HG03108 (cell line): ENCODE measurements at regions not wholly inside any gene's neighbourhood (a gene's known extent, or its start where the extent isn't known, plus 50 kb on each side); places are given as distances from the start of the nearest gene placed in this dataset.

Experiments
- ATAC-seq: cut with Tn5 transposase; IDR thresholded peaks from one replicate; pipeline ENCODE4 v1.9.1; 2021; ENCODE audit warnings: moderate library complexity; ENCODE audit not compliant: unreplicated experiment

DNA sequence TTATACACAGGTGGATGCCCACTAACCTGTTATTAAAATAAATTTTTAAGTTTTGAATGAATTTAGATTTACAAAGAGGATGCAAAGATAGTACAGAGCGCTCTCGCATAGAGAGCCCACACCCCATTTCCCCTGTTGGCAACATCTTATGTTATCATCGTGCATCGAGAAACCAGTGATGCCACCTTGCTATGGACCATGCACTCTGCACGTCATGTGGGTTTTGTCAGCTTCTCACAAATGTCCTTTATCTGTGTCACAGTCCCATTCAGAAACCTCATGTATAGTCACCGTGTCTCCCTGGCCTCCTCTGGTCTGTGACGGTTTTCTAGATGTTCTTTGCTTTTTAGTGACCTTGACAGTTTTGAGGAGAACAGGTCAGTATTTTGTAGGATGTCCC lies 60.0 kb downstream of the ING1 start:
- no peak for ATAC-seq

DNA sequence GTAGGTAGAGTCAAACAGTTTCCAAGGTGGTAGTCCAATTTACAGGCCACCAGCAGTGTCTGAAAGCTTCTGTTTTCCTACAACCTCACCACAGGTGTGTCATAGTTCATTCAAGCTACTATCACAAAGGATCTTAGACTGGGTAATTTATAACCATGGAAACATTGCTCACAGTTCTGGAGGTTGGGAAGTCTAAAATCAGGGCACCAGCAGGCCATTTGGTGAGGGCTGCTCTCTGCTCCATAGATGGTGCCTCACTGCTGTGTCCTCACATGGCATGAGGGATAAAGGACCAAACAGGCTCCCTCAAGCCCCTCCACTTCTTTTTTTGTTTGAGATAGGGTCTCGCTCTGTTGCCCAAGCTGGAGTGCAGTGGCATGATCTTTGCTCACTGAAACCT lies 60.6 kb downstream of the ING1 start:
- ATAC-seq = no peak

DNA sequence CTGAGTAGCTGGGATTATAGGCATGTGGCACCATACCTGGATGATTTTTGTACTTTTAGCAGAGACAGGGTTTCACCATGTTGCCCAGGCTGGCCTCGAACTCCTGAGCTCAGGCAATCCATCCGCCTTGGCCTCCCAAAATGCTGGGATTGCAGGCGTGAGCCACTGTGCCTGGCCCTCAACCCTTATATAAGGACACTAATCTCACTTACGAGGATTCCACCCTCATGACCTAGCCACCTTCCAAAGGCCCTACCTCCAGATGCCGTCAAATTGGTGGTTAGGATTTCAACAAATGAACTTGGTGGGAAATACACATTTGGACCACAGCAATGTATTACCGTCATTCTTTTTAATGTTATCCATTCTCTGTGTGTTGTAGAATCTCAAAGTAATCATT lies 61.0 kb downstream of the ING1 start:
- no peak for ATAC-seq

DNA sequence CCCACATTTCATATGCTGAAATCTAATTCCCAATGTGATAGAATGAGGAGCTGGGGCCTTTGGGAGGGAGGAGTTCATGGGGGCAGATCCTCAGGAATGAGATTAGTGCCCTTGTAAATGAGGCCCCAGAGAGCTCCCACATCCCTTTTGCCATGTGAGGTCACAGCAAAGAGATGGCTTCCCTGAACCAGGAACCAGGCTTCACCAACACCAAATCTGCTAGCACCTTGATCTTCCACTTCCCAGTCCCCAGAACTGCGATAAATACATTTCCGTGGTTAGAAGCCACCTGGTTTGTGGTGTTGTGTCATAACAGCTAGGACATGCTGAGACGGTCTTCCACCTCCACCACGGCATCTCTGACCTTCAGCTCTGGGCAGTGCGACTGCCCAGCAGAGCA lies 62.1 kb downstream of the ING1 start:
- no peak for ATAC-seq

DNA sequence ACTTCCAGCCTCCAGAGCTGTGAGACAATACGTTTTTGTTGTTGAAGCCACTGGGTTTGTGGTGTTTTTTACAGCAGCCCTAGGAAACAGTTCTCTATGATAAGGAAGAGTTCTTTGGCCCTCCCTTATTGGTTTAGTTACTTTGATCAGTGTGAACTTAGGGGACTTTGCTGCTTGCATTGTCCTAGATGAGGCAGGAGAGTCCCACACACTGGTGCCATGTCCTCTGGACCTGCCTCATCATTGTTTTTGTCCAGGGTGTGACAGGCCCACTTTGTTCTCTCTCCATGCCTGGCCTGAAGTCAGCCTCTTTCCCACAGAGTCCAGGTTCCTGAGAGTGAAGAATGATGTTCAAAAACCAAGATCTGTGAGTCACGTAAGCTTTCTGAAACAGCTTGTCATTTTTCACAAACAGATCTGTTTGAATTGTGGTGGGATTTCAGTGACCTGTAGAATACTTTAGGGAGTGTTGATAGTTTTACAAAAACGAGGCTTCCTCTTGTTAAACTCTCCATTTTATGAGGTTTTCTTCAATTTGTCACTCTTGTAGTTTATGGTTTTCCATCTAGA lies 63.8 kb downstream of the ING1 start:
- ATAC-seq = no peak

DNA sequence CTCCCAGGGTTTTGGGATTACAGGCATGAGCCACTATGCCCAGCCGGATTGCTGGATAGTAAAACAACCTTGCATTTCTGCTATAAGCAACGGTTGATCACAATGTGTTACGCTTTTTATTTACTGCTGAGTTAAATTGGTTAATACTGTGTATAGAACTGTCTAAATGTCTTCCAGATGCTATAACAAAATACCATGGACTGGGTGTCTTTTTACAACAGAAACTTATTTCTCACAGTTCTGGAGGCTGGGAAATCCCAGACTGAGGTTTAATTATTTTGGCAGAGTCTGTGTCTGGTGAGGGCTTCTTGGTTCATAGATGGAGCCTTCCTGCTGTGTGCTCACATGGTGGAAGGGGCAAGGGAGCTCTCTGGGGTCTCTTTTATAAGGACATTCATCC lies 65.5 kb downstream of the ING1 start:
- ATAC-seq = no peak

DNA sequence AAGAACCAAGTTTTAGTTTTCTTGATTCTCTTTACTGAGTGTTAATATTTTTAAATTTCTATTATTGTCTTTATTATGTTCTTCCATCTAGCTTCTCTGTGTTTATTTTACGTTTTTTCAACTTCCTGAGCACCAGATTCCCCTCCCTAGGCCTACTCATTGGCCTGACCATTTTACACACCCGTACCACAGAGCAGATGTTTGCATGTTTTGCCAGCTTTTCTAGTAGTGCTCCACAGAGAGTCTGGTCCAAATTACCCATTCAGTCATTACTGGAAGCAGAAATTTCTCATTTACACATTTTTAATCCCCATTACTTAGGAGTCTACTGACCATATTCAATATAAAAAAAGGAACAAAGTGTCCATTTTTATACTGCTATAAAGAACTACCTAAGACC lies 66.9 kb downstream of the ING1 start:
- no peak for ATAC-seq

DNA sequence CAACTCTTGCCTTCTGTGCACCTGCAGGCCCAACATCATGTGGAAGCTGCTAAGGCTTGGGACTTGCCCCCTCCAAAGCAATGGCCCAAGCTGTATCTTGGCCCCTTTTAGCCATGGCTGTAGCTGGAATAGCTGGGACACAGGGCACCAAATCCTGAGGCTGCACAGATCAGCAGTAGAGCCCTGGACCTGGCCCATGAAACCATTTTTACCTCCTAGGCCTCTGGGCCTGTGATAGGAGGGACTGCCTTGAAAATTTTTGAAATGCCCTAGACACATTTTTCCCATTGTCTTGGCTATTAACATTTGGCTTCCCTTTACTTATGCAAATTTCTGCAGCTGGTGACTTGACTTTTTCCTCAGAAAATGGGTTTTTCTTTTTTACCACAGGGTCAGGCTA lies 68.7 kb downstream of the ING1 start:
- no peak for ATAC-seq

DNA sequence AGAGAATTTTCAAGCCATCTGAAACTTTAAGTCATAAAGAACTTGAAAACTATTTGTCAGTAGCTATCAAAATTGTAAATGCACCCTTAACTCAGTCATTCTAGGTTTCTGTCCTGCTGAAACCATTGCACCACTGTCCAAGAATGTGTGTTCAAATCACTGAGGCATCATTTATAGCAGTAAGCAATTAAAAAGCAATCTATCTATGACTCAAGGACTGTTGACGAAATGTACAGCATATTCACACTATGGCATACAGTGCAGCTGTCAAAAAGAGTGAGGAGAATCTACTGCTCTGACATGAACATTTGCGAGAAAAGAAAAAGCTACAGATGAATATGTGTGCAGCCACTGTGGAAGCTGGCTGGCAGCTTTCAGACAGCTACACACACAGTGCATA lies 71.2 kb downstream of the ING1 start:
- no peak for ATAC-seq

DNA sequence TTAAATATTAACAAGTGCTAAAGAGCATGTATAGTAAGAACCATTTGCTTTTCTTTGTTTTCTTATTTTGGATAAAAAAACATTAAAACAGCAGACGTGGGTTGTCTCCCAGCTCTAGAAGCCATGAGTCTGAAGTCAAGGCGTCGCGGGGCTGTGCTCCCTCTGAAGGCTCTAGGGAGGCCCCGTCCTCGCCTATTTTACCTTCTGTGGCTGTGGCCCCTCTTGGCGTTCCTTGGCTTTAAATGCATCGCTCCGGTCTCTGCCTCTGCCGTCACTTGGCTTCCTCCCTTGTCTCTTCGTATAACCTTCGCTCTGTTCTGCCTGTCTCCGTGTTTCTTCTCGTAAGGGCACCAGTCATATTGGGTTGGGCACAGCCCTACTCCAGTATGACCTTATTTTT lies 75.3 kb downstream of the ING1 start:
- ATAC-seq = no peak

DNA sequence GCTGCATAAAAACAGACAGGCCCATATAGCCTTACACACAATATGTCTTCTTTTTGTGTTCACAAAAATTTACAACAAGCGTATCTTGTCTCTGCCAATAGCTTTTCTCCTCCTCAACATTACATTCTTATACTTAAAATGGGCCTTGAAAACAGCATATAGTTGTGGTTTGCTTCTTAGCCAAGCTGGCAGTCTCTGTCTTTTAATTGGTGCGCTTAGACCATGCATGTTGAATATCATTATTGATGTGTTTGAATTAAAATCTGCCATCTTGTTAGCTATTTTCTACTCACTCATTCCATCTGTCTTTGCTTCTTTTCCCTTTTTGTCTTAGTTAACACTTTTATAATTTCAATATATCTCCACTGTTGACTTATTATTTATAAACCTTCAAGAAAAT lies 76.4 kb downstream of the ING1 start:
- no peak for ATAC-seq

DNA sequence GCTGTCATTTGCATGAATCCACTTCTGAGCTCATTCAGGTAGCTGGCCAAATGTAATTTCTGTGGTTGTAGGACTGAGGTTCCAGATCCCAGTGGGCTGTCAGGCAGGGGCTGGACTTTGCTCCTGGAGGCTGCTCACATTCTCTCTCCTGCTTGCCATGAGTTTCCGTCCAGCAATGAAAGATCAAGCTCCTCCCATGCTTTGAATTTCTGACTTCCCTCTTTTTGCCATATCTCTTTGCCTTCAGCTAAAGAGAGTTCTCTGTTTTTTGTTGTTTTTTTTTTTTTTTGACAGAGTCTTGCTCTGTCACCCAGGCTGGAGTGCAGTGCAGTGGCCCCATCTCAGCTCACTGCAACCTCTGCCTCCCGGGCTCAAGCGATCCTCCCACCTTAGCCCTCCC lies 76.9 kb downstream of the ING1 start:
- no peak for ATAC-seq

DNA sequence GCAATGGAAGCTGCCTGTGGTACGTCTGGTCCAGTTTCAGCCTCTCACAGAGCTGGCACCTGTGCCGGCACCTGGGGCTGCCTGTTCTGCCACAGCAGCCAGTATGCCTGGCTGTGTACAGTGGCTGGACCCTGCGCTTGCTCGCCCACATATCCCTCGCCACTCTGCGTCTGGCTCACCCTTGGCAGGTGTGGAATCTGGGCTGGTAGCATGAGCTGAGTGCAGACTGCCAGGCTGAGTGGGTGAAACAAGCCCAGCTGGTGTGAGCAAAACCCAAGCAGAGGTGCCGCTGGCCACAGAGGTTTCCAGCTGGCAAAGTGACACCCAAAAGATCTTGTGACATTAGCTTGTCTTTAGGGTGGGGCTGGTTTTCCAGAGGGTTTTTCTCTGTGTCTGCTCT lies 80.7 kb downstream of the ING1 start:
- ATAC-seq = no peak

DNA sequence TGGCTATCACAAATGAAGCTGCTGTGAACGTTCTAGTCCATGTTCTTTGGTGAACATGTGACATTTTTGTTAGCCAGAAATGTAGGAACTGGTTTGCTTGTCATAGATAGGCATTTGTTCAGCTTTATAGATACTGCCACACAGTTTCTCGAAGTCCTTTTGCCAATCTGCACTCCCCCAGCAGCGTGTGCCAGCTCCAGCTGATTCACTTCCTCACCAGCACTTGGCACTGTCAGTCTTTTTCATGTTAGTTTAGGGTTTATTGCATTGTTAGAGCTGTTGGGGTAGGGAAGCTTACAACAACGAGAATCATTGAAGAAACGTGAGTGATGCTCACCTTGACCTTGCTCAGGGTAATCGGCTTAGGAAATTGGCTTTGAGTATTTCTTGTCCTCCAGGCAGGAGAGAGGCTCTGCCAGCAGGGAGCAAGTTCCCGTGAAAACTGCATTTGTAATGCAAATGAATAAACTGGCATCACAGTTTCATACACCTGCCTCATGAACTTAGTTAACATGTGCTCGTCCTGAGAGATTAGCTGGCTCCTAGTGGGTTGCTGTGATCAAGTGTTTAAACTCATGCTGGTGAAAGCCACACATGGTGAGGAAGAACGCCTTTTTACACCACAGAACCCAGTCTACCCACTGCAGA lies 83.9 kb downstream of the ING1 start:
- no peak for ATAC-seq

DNA sequence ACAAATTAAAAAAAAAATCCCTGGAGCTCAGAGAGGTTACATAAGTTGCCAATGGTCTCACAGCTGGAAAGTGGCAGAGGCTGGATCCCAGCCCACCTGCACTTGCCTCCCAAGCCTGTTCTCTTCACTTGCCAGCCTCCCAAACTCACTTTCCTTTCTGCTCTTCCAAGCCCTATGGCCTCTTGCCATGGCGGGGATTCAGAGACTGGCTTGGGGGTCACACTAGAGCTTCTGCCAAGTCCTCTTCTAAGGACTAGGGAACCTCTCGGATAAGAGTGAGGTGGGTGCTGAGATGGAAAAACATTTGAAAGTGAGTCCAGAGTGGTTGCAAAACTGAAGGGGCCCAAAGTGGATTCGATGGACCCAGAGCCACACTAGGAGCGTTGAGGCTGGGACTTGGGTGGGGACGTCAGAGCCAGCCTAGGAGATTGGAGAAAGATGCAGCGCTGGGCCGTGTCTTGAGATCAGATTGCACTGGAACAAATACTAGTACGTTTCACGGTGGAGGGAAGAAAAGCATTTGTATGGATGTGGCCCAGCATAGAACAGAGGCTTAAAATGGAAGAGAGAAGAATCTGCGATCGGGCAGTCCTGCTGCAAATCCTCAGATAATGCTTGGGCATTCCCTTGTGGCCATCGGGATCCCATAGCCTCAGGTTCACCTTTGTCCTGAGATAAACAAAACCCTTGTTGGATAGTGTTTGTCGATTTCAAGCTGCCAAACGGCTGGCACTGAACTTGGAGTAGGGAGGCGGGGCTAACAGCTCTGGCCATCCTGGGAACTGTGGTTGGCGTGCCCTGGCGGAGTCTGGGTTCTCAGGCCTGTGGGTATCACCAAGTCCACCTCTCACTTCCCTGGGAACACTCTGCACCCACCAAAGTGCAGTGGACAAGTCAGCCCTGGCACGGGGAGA lies 84.8 kb downstream of the ING1 start:
- no peak for ATAC-seq

DNA sequence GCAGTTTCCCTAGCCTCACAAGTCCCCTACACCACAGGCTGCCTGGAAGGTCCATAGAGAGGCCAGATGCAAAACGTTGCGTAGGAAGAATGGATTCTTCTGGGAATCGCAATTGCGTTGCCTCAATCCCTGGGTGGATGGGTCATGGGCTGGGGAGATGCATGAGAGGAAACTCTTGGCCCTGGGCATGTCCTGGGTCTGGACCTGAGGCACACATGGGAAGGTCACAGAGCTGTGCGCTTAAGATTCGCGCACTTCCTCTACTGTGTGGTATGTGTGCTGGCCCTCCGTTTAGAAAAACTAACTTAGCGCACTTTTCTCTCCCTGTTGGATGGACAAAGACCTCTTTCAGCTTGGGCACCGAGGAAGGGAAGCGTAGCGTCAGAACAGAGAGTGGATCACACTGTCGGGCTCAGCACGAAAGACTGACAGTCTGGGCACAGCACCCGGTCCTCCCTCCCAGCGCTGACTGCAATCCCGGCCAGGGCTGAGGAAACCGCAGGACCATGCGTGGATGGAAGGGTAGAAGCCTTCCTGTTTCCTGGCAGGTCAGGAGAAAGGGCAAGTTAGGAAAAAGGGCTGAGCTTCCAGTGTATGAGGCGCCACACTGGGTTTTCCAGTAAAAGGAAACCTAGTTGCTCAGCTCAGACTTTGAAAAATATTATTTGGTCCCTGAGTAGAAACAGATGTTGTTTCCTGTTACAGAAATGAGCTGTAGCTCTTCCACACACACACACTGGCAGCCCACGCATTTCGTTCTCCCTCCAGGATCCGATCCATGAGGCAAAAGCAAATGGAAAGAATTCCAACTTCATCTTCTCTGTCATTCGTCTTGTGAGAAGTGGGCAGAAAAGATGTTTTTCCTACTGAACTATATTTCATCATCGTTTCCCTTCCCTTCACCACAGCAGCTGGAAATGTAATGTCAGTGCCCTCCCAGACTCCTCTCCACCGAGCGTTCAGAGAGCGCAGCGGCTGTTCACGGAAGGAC lies 86.0 kb downstream of the ING1 start:
- no peak for ATAC-seq

DNA sequence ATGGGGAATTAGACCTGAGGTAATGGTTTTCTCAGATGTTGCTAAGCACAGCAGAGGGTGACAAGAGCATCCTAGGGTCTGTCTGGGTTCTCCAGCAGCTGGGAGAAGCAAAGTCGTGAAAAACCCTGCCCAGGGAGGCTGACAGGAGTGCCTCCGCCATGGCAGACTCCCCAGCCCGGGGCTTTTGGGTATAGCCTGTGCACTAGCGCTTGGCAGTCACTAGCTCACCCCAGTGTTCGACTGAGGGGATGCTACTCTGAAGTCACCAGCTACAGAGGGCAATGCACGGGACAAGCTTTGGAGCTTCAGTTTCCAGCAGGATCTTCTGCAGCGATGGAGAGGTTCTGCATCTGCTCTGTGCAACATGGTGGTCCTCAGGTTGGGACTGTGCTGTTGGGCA lies 87.5 kb downstream of the ING1 start:
- no peak for ATAC-seq

DNA sequence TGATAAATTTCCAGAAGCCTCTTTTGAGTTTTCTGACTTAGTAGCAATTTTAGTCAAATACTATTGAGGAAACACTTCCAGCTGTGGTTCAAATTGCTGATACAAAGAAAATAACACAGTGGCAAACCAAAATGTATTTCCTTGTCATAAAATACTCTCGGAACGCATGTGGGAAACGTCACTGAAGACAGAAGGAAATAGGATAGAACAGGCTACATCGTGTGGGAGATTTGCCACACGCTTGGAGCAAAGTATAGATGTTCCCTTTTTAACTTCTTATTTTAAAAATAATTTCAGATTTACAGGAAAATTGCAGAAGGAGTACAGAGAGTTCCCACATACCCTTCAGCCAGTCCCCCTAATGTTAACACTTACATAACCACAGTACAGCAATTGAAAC lies 88.8 kb downstream of the ING1 start:
- no peak for ATAC-seq

DNA sequence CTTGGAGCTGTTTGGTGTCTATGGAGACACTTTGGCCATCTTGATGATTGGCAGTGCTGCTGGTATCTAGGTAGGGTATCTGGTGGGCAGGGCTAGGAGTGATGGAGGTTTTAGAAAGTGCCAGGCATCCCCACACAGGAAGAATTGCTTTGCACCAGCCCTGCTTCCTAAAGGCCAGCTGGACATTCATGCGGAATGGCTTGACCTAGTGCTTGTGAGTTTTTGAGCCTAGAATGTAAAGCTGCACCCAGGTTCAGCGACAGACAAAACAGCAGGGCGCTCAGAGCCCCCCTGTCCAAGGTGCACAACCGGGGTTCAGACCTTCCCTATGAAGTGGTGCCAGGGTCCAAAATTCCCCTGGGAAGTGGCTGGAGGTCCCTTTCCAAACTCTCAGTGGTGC lies 93.1 kb downstream of the ING1 start:
- no peak for ATAC-seq

DNA sequence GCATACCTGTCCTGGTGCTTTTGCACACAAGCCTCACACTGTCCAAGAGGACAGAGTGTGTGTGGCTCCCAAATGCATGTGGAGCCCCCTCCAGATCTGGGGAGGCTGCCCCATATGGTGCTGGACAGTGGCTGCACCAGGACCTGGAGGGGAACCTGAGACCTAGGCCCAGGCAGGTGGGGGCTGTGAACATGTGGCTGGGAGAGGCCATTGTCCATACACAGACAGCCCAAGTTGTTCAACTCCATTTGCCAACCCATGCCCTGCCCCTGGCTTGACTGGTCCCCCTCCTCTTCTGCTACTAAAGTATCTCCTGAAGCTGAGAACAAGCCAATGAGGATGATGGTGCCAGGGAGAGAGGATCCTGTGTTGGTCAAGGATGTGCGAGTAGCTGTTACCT lies 94.0 kb downstream of the ING1 start:
- ATAC-seq = no peak

DNA sequence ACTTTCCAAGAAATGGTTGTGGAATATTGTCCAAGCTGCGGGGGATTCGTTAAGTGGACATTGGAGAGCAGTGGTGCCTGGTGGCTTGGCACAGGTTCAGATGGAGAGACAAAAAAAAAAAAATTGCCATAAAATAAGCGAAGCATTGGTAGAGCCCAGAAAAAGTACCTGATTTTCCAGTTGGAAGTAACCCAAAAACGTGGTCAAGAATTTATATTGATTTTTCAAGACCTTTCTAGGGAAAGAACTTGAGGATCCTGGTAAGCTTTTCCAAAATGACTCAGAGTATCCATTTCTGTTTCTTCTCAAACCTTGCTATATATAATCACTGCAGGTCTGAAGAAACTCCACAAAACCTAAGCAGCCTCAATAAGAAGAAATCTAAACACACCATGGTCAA lies 94.6 kb downstream of the ING1 start:
- ATAC-seq = no peak
